Lower leg skin (tissue), 4 donors: ENCODE measurements at regions not wholly inside any gene's neighbourhood (a gene's known extent, or its start where the extent isn't known, plus 50 kb on each side); places are given as distances from the start of the nearest gene placed in this dataset.
"Not testable (repeated sequence)": the region's sequence is repeated elsewhere in the genome, so short reads cannot be mapped to it uniquely, and the experiment has no call there.

Source experiments
- DNase-seq, 2 donors: peaks; one replicate each; pipeline ENCODE4 v3.0.0-alpha.2; 2019; ENCODE audit warnings: low spot score in 2 of 2
- H3K4me3 ChIP-seq: fragments of 200-600 bp; sonication (generic); 2 replicates; pipeline ENCODE4 v1.5.1; 2017; ENCODE audit warnings: mild to moderate bottlenecking, low read depth; ENCODE audit not compliant: poor library complexity, severe bottlenecking
- POLR2A ChIP-seq, 2 donors: fragments of 450-650 bp; IDR thresholded peaks; one replicate each; pipeline ENCODE4 v1.6.1; 2016 to 2017; ENCODE audit warnings: antibody characterized with exemption in 2 of 2, mild to moderate bottlenecking in 1 of 2, moderate library complexity in 1 of 2
- WGBS, 2 donors: methylation state at CpG; one replicate each; pipeline ENCODE4 v1.1.5; 2018; 5-methylcytosine and 5-hydroxymethylcytosine counted together
- intact Hi-C: fragments of 100-400 bp; cut with DNase I; formaldehyde crosslinking; loops from one replicate; pipeline ENCODE4 v1.15.0; 2023; ENCODE audit warnings: low total_unique reads
- TF ChIP-seq, protein P1 (sequence below), 3 donors: fragments of 450-650 bp; IDR thresholded peaks; one replicate each; pipeline ENCODE4 v1.5.1; 2016; ENCODE audit warnings: antibody characterized with exemption in 3 of 3, mild to moderate bottlenecking in 3 of 3, moderate library complexity in 2 of 3

DNA sequence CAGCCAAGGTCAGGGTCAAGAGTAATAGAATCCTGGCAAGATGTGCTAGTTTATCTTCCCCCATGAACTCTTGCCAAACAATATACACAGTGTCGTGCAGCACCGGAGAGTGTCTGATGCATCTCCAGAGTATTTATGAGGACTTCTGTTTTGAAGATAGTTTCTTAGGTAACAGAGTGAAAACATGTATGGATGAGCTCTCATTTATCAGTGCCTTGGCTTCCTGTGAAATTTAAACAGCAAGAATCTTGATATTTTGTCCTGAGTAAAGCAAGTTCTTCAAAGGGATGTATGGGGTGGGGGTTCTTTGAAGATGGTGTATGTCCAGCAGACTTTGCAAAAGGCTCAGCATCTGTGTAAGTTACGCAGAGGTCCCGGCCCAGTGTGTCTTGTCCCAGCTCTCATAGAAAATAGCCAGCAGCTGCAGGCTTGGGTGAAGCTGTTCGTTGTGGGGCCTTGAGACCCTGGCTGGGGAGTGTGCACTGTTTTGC, 361.0 kb upstream of the NT5C1B start:
- WGBS, 2 donors: 57 to 61% methylated on average over 5 of the region's 5 CpGs
- no peak for TF ChIP-seq POLR2A (IDR thresholded peaks at IDR 0.05)
- DNase-seq: no peak
- intact Hi-C loops: no loop called here
- no peak overlapping the region for H3K4me3 ChIP-seq

DNA sequence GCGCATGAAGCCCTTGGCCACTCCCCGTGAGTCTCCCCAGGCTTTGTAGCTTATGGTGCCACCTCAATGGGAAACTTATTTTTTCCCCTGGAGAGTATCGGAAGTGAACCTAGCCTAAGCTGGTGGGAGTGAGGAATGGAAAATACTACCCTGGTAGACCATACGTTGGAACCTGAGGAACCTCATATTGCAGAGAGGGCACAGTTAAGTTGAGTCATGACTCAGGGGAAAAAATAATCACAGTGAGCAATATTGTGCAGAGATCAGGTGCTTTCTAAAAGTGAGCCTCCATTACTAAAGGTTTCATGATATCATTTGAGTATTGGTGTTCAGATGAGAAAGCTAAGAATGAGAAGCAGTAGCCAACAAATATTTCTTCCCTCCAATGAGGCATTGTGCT, 360.5 kb upstream of the NT5C1B start:
- no peak overlapping the region for H3K4me3 ChIP-seq
- no peak for DNase-seq
- TF ChIP-seq POLR2A (IDR thresholded peaks at IDR 0.05): no peak
- TF ChIP-seq, protein P1, sequence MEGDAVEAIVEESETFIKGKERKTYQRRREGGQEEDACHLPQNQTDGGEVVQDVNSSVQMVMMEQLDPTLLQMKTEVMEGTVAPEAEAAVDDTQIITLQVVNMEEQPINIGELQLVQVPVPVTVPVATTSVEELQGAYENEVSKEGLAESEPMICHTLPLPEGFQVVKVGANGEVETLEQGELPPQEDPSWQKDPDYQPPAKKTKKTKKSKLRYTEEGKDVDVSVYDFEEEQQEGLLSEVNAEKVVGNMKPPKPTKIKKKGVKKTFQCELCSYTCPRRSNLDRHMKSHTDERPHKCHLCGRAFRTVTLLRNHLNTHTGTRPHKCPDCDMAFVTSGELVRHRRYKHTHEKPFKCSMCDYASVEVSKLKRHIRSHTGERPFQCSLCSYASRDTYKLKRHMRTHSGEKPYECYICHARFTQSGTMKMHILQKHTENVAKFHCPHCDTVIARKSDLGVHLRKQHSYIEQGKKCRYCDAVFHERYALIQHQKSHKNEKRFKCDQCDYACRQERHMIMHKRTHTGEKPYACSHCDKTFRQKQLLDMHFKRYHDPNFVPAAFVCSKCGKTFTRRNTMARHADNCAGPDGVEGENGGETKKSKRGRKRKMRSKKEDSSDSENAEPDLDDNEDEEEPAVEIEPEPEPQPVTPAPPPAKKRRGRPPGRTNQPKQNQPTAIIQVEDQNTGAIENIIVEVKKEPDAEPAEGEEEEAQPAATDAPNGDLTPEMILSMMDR (IDR thresholded peaks at IDR 0.05): no peak
- intact Hi-C loops: no loop called here
- 90 to 95% methylated on average over 4 of the region's 4 CpGs for WGBS, 2 donors

DNA sequence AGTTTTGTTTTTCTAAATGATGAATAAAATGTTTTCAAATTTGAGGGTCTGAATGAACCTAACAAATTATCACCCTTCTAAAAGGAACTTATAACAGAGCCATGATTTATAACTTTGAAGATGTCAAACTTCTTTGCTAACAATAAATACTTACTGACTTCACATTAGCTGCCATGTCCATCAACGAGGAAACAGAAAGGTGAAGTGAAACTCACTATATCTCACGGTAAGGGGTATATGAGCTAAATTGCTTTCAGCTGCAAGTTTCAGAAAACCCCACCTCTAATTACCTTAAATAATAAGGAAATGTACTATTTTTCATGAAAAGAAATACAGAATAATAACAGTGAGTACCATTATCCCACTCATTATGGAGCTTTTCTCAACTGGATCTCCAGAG, 350.8 kb upstream of the NT5C1B start:
- intact Hi-C loops: no loop called here
- 76 to 78% methylated on average over 2 of the region's 2 CpGs for WGBS, 2 donors

DNA sequence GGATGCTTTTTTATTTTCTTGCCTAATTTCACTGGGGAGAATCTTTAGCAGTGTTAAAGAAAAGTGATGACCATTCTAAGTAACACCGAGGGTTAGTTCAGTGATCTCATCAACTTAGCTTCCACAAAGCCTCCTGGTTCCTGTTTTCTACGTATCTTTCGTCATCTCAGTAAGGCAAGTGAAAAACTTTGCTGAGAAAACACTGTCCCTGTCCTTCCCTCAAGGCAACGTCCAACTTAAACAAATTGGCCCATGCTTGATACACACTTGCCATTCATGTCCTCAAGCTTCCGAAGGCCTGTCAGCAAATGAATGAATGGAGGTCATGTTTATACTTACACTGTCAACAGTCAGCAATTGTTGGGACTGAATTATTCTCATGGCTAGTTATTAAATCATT, 350.4 kb upstream of the NT5C1B start:
- DNase-seq, H3K4me3 ChIP-seq, intact Hi-C loops: not testable (repeated sequence)
- 76 to 84% methylated on average over 5 of the region's 5 CpGs for WGBS, 2 donors

More for the DNA sequence above, 350.8 kb upstream of the NT5C1B start:
- DNase-seq: no peak
- TF ChIP-seq, protein P1 (IDR thresholded peaks at IDR 0.05): no peak
- no peak for TF ChIP-seq POLR2A (IDR thresholded peaks at IDR 0.05)
- no peak overlapping the region for H3K4me3 ChIP-seq

DNA sequence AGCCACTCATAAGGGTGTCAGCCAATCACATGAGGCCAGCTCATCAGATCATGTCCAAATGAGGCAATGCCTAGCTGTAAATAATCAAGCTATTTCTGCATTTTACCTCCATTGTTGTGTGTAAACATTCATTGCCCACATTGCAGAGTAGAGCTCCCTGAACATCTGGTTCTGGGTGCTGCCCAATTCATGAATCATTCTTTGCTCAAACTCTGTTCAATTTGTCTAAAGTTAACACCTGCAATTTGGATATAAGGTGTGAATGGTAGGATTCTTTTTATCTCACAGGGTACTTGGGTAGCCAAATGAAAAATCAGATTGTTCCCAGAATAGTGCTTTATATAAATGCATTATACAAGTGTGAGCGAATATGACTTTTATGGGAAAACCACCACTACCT, 345.5 kb upstream of the NT5C1B start:
- TF ChIP-seq POLR2A (IDR thresholded peaks at IDR 0.05): no peak
- TF ChIP-seq, protein P1 (IDR thresholded peaks at IDR 0.05): no peak
- WGBS, 2 donors: 95 to 96% methylated on average over 1 of the region's 1 CpG
- intact Hi-C loops: no loop called here
- H3K4me3 ChIP-seq: no peak overlapping the region
- DNase-seq: no peak

DNA sequence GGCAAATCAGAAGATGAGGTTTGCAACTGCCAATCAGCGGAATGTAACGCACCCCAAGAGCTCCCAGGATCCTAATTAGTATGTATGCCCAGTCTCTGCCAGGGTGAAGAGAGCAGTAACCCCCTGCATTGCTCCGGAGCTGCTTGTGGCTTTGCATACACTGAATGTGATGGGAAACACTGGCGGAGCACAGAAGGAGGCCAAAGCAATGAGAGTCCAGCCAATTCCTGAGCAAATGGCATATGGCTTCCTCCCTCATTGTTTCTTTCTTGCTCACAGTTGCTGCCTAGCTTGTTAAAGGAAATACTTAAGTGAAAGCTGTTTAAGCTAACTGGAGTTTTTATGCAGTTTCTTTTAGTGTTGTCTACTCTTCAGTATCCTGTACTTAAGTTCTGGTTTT, 343.5 kb upstream of the NT5C1B start:
- WGBS, 2 donors: 72 to 86% methylated on average over 4 of the region's 4 CpGs
- TF ChIP-seq, protein P1 (IDR thresholded peaks at IDR 0.05): no peak
- TF ChIP-seq POLR2A (IDR thresholded peaks at IDR 0.05): no peak
- intact Hi-C loops: no loop called here
- H3K4me3 ChIP-seq: no peak overlapping the region
- DNase-seq: no peak

DNA sequence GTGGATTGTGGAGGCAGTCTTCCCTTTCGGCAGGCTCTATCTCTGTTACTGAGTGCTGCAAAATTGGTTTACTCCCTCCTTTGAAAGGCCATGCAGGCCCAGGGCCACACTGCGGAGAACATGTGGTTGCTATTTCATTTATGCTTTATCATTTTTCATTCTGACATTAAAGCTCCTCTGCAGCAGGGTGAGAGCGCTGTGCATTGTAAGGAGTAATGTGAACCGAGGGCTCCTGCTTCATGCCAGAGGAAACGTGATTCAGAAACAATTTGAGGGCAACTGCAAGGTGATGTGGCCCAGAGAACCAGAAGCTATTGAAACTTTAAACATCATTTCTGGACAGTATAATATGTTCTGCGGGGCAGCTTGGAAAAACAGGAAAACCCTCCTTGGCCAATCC, 341.6 kb upstream of the NT5C1B start:
- DNase-seq: no peak
- WGBS, 2 donors: 89 to 90% methylated on average over 6 of the region's 6 CpGs
- no peak overlapping the region for H3K4me3 ChIP-seq
- intact Hi-C loops: no loop called here
- TF ChIP-seq, protein P1 (IDR thresholded peaks at IDR 0.05): no peak
- TF ChIP-seq POLR2A (IDR thresholded peaks at IDR 0.05): no peak
